ENCODE measurements at regions not wholly inside any gene's neighbourhood (a gene's known extent, or its start where the extent isn't known, plus 50 kb on each side); places are given as distances from the start of the nearest gene placed in this dataset.

DNA sequence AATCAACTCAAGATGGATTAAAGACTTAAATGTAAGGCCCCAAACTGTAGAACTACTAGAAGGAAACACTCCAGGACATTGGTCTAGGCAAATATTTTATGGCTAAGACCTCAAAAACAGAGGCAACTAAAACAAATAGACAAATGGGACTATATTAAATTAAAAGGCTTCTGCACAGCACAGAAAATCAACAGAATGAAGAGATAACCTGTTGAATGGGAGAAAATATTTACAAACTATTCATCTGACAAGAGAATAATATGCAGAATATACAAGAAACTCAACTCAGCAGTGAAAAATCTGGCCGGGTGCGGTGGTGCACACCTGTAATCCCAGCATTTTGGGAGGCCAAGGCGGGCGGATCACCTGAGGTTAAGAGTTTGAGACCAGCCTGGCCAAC is 84.1 kb upstream of the HNRNPU start:
- Histone ChIP-seq H3K27me3 (replicated peaks; ENCODE audit: insufficient read depth) (no peaks in the 10 kb centered on the region), H3K36me3 (no peaks in the 10 kb centered on the region), H3K27ac (no peak overlapping the region), H3K4me1 (replicated peaks) (no peaks in the 10 kb centered on the region), H3K9me3 (no peaks in the 10 kb centered on the region), H3K4me3 (no peak overlapping the region)
- DNase-seq (ENCODE audit: low spot score), result no peak
- intact Hi-C loops (cut with DNase I), result no loop called here
- no peak for TF ChIP-seq POLR2A (IDR thresholded peaks at IDR 0.05)
- TF ChIP-seq POLR2AphosphoS5 (IDR thresholded peaks at IDR 0.05), result no peak
- no peak for TF ChIP-seq CTCF (IDR thresholded peaks at IDR 0.05)
- WGBS, result 97% methylated on average over 4 of the region's 4 CpGs

DNA sequence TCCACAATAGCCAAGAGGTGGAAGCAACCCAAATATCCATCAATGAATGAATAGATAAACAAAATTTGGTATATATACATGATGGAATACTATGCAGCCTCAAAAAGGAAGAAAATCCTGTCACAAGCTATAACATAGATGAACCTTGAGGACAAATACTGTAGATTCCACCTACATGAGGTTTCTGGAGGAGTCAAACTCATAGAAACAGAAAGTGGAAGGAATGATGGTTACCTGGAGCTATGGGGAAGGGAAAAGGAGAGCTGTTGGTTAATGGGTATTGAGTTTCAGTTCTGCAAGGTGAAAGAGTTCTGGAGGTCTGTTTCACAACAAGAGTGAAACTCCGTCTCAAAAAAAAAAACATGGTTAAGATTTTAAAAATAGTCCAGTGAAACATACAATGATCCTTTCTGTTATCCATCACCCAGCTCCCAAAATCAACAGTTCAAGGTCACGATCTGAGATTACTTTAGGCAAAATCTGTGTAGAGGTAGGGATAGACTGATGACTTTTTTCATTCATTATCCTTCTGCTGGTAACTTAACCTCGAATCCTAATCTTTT is 80.8 kb upstream of the HNRNPU start:
- Histone ChIP-seq H3K27ac (no peak overlapping the region), H3K9me3 (no peaks in the 10 kb centered on the region), H3K4me1 (replicated peaks) (no peaks in the 10 kb centered on the region), H3K36me3 (no peaks in the 10 kb centered on the region), H3K4me3 (no peak overlapping the region), H3K27me3 (replicated peaks; ENCODE audit: insufficient read depth) (no peaks in the 10 kb centered on the region)
- WGBS, result 87% methylated on average over 3 of the region's 3 CpGs
- no peak for DNase-seq (ENCODE audit: low spot score)
- TF ChIP-seq POLR2AphosphoS5 (IDR thresholded peaks at IDR 0.05), result no peak
- no peak for TF ChIP-seq POLR2A (IDR thresholded peaks at IDR 0.05)
- no peak for TF ChIP-seq CTCF (IDR thresholded peaks at IDR 0.05)
- intact Hi-C loops (cut with DNase I), result no loop called here

GRCh38 chr1:244941121-244941520 is 76.8 kb upstream of the HNRNPU start:
- DNase-seq (ENCODE audit: low spot score), result no peak
- H3K36me3 ChIP-seq, result no peaks in the 10 kb centered on the region
- intact Hi-C loops (cut with DNase I), result no loop called here
- H3K4me1 ChIP-seq (replicated peaks), result no peaks in the 10 kb centered on the region
- no peak overlapping the region for H3K27ac ChIP-seq
- no peaks in the 10 kb centered on the region for H3K27me3 ChIP-seq (replicated peaks; ENCODE audit: insufficient read depth)
- WGBS, result 97% methylated on average over 13 of the region's 13 CpGs
- no peaks in the 10 kb centered on the region for H3K9me3 ChIP-seq
- TF ChIP-seq CTCF (IDR thresholded peaks at IDR 0.05) (no peak), POLR2AphosphoS5 (IDR thresholded peaks at IDR 0.05) (no peak), POLR2A (IDR thresholded peaks at IDR 0.05) (no peak)
- no peak overlapping the region for H3K4me3 ChIP-seq

DNA sequence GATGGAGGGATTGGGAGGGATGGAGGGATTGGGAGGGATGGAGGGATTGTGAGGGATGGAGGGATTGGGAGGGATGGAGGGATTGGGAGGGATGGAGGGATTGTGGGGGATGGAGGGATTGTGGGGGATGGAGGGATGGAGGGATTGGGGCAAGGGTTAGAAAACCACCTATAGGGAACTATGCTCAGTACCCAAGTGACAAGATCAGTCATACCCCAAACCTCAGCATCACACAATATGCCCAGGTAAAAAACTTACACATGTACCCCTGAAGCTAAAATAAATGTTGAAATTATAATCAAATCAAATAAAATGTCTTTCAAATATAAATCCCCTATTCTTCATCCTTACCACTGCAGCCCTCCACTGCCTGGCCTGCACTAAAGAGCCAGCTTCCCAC is 72.8 kb upstream of the HNRNPU start:
- no peak for TF ChIP-seq POLR2AphosphoS5 (IDR thresholded peaks at IDR 0.05)
- no peak for TF ChIP-seq POLR2A (IDR thresholded peaks at IDR 0.05)

DNA sequence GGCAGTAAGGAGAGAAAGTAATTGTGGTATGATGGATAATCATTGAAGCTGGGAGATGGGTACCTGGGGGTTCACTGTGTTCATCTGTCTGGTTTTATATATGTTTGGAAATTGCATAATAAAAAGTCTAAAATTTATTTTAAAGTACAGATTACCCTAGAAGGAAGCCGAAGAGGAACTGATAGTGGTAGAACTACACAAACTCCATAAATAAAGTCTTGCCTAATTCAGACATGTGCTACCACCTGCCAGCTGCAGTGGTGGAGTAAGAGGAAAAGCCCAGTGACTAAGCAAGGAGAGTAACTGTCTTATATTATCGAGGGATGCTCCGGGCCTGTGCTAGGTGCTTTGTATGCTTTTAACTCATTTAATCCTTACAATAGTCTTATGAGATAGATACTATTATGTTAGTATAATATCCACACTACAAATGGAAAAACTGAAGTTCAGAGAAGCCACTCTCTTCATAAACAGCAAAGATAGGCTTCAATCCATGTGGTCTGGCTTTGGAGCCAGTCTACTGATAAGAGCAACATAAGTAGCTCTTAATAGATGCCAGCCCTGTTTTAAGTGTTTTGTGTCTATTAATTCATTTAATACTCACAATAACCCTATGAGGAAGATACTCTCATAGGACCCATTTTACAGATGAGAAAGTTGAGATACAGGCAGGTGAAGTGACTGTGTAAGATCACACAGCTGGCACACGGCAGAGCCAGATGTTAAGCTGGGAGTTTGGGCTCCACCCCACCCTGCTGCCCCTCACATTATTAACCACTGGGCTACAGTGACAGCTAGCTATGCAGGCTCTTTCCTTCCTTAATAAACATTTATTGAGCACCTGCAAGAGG is 56.8 kb upstream of the HNRNPU start:
- H3K36me3 ChIP-seq, result no peaks in the 10 kb centered on the region
- H3K4me3 ChIP-seq, result no peak overlapping the region
- TF ChIP-seq POLR2AphosphoS5 (IDR thresholded peaks at IDR 0.05), result no peak
- H3K27ac ChIP-seq, result no peak overlapping the region
- no peaks in the 10 kb centered on the region for H3K9me3 ChIP-seq
- DNase-seq (ENCODE audit: low spot score), result no peak
- no peaks in the 10 kb centered on the region for H3K4me1 ChIP-seq (replicated peaks)
- intact Hi-C loops (cut with DNase I), result no loop called here
- H3K27me3 ChIP-seq (replicated peaks; ENCODE audit: insufficient read depth), result no peaks in the 10 kb centered on the region
- WGBS, result 68% methylated on average over 4 of the region's 4 CpGs

More for the DNA sequence above, 72.8 kb upstream of the HNRNPU start:
- no peak for DNase-seq (ENCODE audit: low spot score)
- intact Hi-C loops (cut with DNase I), result no loop called here
- Histone ChIP-seq H3K27me3 (replicated peaks; ENCODE audit: insufficient read depth) (no peaks in the 10 kb centered on the region), H3K27ac (no peak overlapping the region), H3K9me3 (no peaks in the 10 kb centered on the region), H3K4me3 (no peak overlapping the region), H3K4me1 (replicated peaks) (no peaks in the 10 kb centered on the region), H3K36me3 (no peaks in the 10 kb centered on the region)

All from prostate gland (tissue), 2 donors.